ENCODE measurements at regions not wholly inside any gene's neighbourhood (a gene's known extent, or its start where the extent isn't known, plus 50 kb on each side); places are given as distances from the start of the nearest gene placed in this dataset.
"Not testable (repeated sequence)": the region's sequence is repeated elsewhere in the genome, so short reads cannot be mapped to it uniquely, and the experiment has no call there.

DNA sequence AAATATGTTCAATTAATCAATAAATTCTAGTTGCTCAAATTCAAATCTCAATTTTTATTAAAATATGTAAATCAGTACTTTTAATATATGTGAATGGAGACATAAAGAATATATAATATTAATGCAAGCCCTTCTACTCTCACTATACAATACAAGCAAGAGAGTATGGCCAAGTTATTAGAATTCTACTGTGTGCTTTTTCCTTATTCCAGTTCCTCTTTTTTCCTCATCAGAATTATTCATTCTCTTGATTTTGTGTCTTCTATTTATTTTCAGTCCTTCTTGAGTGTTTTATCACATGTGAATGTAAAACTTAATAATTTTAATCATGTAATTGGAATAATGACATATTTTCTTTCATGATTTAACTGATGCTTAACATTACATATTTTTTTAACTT, 276.8 kb downstream of the PCDH20 start:
- no peak for DNase-seq

DNA sequence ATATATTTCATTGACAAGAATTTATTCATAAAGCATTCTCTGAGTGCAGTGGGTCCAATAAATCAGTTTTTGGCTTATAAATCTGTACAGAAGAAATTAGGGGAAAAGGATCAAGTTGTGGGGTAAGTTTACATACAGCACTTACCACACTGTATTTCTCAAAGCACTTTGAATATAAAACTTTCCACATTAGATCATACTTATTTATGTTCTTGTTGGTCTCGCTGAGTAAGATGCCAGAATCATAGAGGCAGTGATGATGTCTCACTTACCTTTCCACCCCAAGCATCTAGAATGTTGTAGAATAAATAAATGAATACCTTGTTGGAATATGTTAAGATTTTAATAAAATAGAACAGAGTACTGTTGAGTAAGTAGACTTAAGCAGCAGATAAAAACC, 279.1 kb downstream of the PCDH20 start:
- DNase-seq, result no peak

DNA sequence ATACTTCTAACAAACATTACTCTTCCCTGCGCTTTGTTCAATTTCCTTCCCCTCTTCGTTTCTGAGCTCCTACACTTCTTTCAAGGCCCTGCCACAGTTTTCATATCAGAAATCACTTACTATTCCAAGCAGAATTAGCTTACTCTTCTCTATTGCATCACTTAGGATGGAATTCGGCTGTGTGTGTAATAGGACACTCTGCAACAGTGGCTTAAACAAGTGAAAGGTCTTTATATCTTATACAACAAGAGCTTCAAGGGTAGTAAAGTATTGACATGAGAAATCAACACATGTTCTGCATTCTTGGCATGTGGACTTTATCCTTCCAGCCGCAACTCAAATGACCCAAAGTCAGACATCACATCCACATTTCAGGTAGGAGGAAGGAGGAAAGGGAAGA, 279.6 kb downstream of the PCDH20 start:
- DNase-seq, result no peak

DNA sequence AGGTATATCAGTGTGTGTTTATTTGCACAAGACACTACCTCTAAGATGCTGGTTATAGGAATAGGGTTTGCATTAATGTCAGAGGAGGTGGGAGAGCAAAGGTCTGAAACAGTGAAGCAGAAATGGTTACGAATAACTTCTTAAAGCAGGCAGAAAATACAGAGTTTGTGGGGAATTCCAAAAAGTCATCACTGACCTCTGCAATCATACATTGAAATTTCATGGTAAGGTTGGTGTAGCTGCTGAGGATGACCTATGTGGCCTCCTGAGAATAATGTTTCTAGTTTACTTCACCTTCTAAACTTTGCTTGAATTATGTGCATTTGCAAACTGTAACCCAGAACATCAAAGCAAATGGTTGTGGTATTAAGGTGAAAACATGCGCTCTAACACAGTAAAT, 280.1 kb downstream of the PCDH20 start:
- no peak for DNase-seq

DNA sequence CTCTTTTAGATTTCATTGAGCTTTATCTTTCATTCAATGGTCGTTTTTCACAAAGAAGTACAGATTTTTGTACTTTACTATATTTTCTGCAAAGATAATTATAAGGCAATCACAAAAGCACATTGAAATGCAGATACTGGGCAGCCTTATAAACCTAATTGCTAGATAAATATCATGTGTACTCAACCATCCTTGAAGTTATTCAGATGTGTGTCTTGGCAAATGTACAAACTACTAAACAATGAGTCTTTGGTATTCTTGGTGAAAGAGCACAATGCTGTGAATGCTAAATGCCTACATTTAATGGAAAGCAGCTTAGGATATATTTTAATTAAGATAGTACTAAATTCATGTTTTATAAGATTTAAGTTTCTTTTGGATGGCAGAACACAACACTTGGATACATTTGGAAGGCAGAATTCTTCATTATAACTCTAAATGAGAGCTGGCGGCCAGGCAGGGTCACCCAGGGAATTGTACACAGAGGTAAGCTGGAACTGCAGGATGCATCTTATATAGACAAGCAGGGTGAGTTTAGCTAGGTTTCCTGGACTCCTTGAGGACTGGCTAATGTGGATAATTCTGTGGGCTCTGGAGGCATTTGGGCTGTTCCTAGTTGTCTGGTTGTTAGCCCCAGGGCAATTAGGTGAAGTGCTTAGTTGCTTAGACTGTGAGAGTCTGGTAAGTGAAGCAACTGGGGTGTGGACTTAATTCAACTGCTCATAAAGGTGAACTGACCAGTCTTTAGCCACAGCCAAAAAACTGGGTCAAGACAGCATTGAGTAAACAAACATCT, 286.6 kb downstream of the PCDH20 start:
- no peak for DNase-seq

DNA sequence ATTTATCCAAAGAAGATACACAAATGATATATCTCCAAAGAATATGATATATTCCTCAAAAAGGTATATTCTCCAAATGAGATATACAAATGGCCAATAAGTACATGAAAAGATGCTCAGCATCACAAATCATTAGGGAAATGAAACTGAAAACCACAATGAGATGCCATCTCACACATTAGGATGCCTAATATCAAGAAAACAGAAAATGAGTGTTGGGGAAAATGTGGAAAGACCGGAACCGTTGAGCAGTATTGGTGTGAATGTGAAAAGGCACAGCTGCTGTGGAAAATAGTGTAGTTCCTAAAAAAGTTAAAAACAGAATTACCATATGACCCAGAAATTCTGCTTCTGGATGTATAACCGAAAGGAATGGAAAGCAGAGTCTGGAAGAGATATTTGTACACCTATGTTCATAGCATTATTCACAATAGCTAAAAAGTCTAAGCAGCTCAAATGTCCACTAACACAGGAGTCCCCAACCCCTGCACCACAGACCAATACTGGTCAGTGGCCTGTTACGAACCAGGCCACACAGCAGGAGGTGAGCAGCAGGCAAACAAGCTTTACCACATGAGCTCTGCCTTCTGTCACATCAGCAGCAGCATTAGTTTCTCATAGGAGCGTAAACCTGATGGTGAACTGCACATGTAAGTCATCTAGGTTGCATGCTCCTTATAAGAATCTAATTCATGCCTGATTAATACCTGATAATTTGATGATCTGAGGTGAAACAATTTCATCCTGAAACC, 291.9 kb downstream of the PCDH20 start:
- no peak for DNase-seq

DNA sequence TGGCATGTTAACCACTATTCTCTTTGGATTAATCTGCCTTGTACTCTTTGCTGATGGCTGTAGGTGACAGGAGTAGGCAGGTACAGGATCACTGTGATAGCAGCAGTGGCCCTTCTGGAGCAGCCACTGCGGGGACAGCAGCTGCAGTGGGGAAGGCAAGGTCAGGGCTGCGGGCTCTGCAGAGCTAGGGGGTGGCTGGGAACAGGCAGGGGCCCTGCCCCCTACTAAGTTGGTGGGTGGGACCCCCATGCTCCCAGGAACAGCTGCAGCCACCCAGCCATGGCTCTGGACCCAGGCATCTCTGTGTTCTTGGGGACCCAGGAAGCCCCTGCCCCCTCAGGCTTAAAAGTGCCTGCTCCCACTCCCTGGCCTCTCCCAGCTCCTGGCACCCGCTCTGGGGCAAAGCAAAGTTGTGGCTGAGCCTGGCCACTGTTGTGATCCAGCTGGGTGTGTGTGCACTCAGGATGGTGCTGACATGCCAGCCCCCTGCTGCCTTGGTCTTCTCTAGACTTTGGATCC, 302.4 kb downstream of the PCDH20 start:
- DNase-seq, result no peak

DNA sequence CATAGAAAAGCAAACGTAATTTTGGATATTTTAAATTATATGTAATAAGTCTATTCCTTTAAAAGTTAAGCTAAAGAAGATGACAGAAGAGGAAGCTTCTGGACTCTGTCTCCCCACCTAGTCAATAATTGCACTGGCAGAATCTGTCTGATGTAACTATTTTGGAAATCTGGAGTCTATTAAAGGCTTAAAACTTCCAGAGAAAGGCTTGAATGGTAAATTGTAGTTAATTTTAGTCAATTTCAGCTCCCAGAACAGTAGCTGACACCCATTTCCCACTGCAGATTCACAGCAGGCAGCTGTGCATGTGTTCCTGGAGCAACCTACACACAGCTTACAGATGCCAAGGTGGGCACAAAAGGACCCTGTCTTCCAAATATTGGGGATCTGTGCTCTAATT, 304.1 kb downstream of the PCDH20 start:
- no peak for DNase-seq

DNA sequence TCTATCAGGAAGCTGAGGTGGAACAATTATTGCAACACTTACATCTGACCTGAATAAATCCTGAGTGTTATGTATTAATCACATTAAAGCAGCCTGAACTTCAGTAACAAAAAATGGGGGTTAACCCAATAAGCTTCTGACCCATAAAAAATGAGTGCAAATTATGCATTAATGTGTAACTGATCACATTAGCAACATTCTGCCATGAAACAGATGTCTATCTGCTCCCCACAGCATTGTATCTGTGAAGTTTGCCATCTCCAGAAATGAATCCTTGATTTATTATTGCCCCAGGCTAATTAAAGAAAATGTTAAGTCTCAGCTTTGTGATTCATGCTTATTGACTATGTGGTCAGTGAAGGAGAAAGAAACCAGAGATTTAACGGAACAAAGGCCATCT, 304.9 kb downstream of the PCDH20 start:
- DNase-seq, result no peak

DNA sequence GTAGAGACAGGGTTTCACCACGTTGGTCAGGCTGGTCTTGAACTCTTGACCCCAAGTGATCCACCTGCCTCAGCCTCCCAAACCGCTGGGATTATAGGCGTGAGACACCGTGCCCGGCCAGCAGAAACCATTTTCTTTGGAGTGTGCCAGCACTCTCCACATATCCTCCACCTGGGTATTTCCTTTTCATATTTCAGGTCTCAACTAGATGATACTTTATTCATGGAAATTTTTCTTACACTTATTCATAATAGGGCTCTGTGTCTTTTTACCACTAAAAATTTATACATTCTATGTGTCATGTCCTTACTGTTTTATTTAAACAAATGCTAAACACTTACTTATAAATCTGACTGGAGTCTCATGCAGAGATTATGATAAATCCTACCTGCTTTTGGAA, 305.9 kb downstream of the PCDH20 start:
- DNase-seq, result no peak

DNA sequence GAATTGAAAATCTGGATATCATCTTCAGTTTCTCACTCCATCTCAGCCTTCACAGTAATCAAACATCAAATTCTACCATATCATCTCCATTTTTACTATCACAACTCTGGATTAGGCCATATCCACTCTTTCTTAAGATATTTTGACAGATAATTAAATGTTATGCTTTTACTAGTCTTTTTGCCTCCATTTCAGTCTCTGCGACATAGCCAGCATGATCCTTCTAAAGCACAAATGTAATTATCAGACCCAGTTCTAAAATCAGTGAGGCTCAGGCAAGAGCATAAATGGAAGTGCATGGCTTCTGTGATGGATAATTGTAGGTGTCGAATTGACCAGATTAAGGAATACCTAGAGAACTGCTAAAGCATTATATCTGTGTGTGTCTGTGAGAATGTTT, 307.7 kb downstream of the PCDH20 start:
- no peak for DNase-seq

DNA sequence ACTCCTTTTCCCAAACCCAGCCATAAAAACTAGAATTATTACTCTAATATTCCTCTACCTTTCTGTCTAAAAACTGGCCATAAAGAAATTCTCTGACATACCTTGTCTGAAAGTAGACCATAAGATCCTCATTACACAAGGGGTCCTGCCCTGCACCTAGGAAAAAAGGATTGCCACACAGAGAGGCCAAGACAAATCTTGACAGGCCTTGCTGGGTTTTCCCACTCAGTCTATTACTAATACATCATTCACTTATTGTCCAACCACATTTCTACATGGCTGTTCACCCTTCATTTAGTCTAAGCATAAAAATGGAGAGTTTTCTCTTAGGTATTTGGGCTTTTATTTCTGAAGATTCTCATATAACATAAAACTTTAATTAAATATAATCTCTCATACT, 319.8 kb downstream of the PCDH20 start:
- DNase-seq, result no peak

DNA sequence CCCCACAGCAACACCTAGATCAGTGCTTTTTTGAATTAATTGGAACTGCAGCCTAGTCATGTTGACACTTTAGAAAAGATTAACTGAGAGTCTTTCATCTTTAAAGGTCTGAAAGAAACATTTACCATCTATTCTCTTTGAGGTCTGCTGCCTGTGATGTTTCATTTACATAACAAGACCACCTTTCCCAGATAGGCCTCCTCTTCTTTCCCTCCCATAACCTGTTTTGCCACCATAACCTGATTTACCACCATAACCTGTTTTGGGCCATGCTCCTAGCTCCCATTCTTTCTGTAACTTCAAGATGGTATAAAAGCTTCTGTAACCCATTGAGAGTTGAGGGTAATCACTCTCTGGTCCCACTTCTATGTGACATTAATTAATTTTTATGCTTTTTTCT, 320.8 kb downstream of the PCDH20 start:
- DNase-seq, result no peak

DNA sequence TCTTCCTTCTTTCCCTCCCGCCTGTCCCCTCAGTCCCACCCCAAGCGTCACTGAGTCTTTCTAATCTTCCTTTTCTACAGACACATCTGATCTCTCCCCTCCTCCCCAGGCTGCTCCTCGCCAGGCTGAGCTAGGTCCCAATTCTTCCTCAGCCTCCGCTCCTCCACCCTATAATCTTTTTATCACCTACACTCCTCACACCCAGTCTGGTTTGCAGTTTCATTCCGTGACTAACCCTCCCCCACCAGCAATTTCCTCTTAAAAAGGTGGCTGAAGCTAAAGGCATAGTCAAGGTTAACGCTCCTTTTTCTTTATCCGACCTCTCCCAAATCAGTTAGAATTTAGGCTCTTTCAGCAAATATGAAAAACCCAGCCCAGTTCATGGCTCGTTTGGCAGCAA, 325.8 kb downstream of the PCDH20 start:
- not testable (repeated sequence) for DNase-seq

DNA sequence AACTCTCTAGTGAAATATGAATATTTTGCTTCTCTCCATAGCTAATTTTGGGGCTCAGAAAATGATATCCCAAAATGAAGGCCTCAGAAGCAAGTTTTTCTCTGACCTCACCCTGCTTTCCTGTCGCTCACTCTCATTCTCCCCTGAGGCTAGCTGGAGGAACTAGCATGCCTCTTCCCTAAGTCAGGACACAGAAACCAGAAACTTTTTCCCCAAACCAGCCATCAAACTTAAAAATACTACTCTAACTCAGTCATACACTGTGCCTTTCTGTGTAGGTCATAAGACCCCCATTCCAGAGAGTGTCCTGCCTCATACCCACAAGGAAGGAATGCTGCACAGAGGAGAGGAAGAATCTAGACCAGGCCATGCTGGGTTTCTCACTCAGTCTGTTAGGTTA, 329.6 kb downstream of the PCDH20 start:
- no peak for DNase-seq

DNA sequence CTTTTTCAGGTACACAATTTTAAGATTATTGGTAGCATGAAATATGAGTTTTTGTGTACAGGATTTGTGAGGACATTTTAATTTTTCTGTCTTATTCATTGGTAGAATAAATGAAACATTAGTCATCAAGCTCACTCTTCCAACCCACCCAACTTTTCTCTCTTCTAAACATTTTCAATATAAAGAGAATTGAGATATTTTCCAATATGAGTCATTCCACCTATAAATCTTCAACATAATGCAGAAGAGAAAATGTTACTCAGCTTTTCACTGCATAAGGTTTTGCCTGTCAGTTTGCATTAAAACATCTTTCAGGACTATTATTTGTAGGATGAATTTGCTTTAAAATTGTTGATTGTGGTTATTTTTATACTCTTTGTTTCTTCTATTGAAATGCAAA, 330.7 kb downstream of the PCDH20 start:
- DNase-seq, result no peak

DNA sequence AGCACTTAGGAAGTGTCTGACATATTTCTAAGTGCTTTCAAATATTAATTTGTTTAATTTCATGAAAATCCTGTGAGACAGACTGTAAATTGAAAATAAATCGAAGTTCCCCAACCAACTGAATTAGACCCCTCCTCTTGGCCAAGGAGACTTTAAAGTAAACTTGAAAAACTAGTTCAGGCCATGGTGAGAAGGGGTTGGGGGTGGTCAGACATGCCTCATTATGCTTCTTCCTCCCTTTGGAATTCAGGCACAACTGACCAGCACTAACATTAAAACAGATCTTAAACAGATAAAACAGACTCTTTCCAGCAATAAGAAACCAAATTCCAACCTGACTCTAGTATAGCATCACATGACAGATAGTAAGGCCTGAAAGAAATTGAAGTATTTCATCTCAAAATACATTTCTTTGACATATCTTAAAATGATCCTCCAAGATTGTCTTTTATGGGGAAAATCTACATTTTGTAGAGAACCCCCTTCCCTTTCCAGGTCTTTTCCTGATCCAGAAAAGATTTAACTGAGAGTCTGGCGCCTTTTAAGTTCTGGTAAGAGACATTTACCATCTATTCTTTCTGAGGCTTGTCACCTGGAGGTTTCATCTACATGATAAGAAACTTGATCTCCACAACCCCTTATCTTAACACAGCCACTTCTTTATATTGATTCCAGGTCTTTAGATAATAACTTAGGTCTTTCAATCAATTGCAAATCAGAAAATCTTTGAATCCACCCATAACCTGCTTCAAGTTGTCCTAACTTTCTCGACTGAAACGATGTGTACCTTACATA, 336.5 kb downstream of the PCDH20 start:
- DNase-seq, result no peak

DNA sequence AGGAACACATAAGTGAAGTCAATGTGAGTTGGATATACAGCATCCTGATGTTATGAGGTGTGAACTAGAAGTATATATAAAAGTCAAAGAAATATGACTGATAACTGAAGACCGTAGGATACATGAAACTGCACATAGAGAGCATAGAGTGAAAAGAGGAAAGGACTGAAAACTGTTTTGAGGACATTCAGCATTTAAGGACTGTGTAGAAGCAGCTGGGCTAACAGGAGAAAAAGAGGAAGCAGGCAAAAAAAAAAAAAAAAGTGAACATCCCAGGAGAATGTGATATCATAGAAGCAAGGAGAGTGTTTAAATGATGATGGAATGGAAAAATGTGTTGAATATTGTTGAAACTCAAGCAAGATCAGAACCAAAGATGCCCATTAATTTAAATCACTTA, 363.5 kb downstream of the PCDH20 start:
- DNase-seq, result no peak

DNA sequence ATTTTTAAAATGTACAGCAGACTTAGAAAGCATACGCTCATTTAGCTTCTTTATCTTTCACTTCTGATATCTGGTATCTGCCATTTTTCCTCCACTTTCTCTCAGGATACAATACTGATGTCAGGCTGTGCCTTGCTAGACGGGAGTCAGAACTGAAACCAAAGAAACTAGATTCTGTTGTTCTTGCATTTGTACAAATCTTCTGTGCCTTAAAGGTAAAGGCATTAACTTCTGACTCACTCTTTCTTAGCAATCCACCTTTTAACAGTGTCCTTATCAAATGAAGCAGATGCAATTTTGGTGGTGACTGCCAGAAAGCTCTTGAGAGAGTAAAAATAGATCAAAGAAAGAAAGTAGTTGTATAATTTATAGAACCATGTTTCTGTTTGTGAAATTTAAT, 370.4 kb downstream of the PCDH20 start:
- no peak for DNase-seq

DNA sequence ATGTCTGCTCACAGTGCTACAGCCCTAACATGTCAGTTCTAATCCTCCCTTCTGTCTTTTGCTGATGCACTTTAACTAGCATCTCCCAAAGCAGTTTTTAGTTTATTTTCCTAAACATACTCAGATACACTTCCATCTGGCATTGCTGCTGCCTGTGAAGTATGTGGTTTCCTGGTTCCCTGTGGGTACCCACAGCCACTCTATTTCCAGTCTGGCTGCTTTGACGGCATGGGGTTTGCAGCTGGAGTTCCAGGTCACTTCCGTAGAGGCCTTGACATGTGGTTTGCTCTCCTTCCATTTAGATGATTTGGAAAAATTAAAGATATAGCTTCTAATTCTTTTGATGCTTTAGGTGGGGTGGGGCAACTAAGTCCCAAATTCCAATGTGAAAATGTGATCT, 375.5 kb downstream of the PCDH20 start:
- DNase-seq, result no peak

DNA sequence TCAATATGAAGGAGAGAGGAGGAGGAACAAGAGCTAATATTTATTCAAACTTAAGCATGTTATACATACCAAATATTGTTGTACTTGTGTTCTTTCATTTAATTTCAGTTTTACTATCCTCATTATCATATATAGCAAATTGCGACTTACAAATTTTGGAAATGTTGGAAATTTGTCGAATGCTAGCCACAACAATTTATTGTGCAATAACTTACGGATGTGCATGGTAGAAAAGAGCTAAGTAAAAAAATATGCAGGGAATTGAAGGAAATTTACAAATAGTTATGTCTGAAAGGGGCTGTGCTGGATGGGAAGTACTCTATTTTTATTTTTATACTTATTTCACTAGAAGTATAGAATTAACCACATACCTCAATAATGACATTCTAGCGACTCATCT, 376.3 kb downstream of the PCDH20 start:
- DNase-seq, result no peak

DNA sequence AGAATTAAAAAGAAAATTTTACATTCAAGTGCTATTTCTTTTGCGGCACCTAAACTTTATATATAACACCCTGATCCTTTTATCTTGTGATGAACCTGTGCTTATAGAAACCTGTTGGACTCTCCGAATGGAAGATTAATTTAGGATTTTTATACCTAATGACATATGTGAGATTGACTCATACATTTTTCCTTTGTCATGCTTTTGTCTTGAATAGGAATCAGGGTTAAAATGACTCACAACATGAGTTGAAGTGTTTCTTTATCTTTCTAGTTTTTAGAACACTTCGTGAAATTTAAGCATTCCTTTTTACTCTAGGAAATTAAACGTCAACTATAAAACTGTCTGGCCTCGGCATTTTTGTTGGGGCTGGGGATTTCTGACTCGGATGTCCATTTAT, 378.9 kb downstream of the PCDH20 start:
- DNase-seq, result no peak

DNA sequence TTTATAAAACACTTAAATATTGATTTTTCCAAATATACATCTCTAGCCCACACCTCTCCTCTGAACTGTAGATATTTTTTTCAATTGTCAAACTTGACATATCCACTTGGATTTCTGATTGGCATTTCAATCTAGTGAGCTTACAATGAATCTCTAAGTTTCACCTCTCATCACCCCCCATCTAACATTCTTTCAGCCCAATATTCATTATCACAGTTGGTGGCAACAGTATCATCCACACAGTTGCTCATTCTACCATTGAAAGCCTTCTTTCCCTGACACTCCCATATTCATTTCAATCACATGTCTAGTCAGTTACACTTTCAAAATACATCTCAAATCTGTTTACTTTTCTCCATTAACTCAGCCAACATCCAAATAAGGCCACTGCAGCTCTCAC, 385.2 kb downstream of the PCDH20 start:
- DNase-seq, result no peak

Data from left kidney (tissue), 1 donor.